ENCODE measurements at regions not wholly inside any gene's neighbourhood (a gene's known extent, or its start where the extent isn't known, plus 50 kb on each side); places are given as distances from the start of the nearest gene placed in this dataset.

DNA sequence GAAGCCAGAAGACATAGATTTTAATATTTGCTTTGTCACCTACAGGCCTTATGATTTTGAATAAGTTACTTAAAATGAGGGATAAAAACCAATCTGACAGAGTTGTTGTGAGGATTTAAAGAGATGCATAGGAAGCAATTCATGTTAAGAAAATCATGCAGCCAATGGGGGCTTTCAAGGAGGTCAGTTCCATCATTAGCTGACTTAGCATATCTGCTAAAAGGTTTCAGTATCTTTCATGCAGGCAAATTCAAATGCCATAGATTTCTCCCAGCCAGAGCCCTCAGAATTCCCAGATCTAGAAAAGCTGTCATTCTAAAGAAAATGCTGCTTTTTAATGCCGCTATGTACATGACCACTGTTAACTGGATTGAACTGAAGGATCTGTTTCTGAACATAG lies 176.1 kb downstream of the GOLIM4 start:
- no peak for TF ChIP-seq POLR2A (IDR thresholded peaks at IDR 0.05)
- TF ChIP-seq CTCF (IDR thresholded peaks at IDR 0.05) = no peak

Measured in Peyer's patch (tissue), 4 donors.